Panc1 (cell line): ENCODE measurements at regions not wholly inside any gene's neighbourhood (a gene's known extent, or its start where the extent isn't known, plus 50 kb on each side); places are given as distances from the start of the nearest gene placed in this dataset.

Source experiments
- ATAC-seq: fragments of 200-7000 bp; cut with Tn5 transposase; 2 replicates; pipeline ENCODE4 v1.9.1; 2020; ENCODE audit warnings: mild to moderate bottlenecking, moderate library complexity
- BruUV-seq: library from RNA; stranded (reverse); fragments of 400-500 nt; replicated peaks from 2 replicates; lab custom pipeline; 2021; lab: Mats Ljungman, UMichigan
- CTCF ChIA-PET: fragments of 300-600 bp; sonication (Branson Sonifier 250); formaldehyde crosslinking; loops from one replicate; lab custom pipeline; 2022; ENCODE audit warnings: antibody characterized with exemption; lab: Charles Lee
- POLR2A ChIA-PET: fragments of 300-600 bp; sonication (Branson Sonifier 250); formaldehyde crosslinking; loops from one replicate; lab custom pipeline; 2022; ENCODE audit warnings: antibody characterized with exemption; lab: Charles Lee
- DNase-seq: peaks from one replicate; pipeline ENCODE4 v3.0.0-alpha.2; 2010; ENCODE audit warnings: low read depth, low spot score
- H3K27ac ChIP-seq: 2 replicates; pipeline ENCODE4 v1.5.1; 2011; ENCODE audit warnings: mild to moderate bottlenecking, low read length, inconsistent platforms
- H3K27me3 ChIP-seq: fragments of 200-500 bp; sonication (Bioruptor generic); 2 replicates; pipeline ENCODE4 v1.6.0; 2014; ENCODE audit warnings: low read length, inconsistent platforms; ENCODE audit not compliant: control insufficient read depth, insufficient read depth
- H3K36me3 ChIP-seq: fragments of 200-500 bp; sonication (Bioruptor generic); 2 replicates; pipeline ENCODE4 v1.5.1; 2014; ENCODE audit warnings: inconsistent platforms, mild to moderate bottlenecking, low read length, moderate library complexity; ENCODE audit not compliant: control insufficient read depth, insufficient read depth
- H3K4me1 ChIP-seq: 2 replicates; pipeline ENCODE4 v1.5.1; 2011; ENCODE audit warnings: inconsistent platforms, mild to moderate bottlenecking, low read length, moderate library complexity; ENCODE audit not compliant: control insufficient read depth, insufficient read depth
- H3K4me3 ChIP-seq, 2 experiments: 2 replicates each; pipeline ENCODE4 v1.5.1; 2011 to 2012; ENCODE audit warnings: low read depth in 2 of 2, low read length in 2 of 2, mild to moderate bottlenecking in 2 of 2, inconsistent platforms in 1 of 2, moderate library complexity in 1 of 2
- H3K9me3 ChIP-seq: fragments of 200-500 bp; sonication (Bioruptor generic); 2 replicates; pipeline ENCODE4 v1.5.1; 2014; ENCODE audit warnings: low read depth, mild to moderate bottlenecking, inconsistent platforms, low read length, moderate library complexity; ENCODE audit not compliant: control insufficient read depth, insufficient read depth
- POLR2AphosphoS5 ChIP-seq: IDR thresholded peaks from 2 replicates; pipeline ENCODE4 v1.6.1; 2012; ENCODE audit warnings: mild to moderate bottlenecking, low read depth, low read length, moderate library complexity
- SIN3A ChIP-seq: IDR thresholded peaks from 2 replicates; pipeline ENCODE4 v1.6.1; 2012; ENCODE audit warnings: low read depth, mild to moderate bottlenecking, low read length, moderate library complexity, borderline replicate concordance; ENCODE audit not compliant: insufficient read depth
- TCF7L2 ChIP-seq: IDR thresholded peaks from 2 replicates; pipeline ENCODE4 v1.6.1; 2011; ENCODE audit warnings: mild to moderate bottlenecking, low read depth, low read length, inconsistent platforms
- in situ Hi-C: cut with HindIII; loops from 2 replicates; pipeline ENCODE4 v1.10.0; 2016; ENCODE audit warnings: low sequenced_read_pairs, low pct_unique_long_range_greater_than_20kb
- intact Hi-C: fragments of 100-400 bp; cut with micrococcal nuclease; formaldehyde crosslinking; loops from one replicate; pipeline ENCODE4 v1.10.0; 2022; ENCODE audit not compliant: unreplicated experiment
- TF ChIP-seq, protein P1 (sequence below): fragments of 450-650 bp; IDR thresholded peaks from 2 replicates; pipeline ENCODE4 v1.5.1; 2017; ENCODE audit warnings: mild to moderate bottlenecking
- TF ChIP-seq, protein P2 (sequence below), 2 experiments: IDR thresholded peaks; 2 replicates each; pipeline ENCODE4 v1.6.1; 2011 to 2012; ENCODE audit warnings: low read depth in 2 of 2, control low read depth in 1 of 2, low read length in 1 of 2, mild to moderate bottlenecking in 1 of 2, moderate library complexity in 1 of 2; ENCODE audit not compliant: insufficient read depth in 1 of 2

DNA sequence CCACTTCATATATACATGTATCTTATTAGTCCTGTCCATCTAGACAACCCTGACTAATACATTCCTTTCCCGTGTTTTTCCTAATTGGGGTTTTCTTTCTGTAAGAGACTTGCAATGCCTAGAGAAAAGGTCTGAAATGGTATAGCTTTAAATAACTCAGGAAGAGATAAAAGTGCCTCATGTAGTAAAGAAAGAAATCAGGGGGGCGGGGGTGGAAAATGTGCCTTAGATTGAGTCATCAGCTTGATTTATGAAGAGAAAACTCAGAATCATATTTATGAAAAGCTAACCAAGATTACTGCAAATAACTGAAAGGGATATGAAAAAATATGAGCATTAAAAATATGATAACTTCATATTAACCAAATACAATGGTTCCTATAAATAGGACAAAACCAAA, 345.8 kb upstream of the CHRM3 start:
- CTCF ChIA-PET = no interaction called here
- no peak for TF ChIP-seq POLR2AphosphoS5
- intact Hi-C loops = no loop called here
- ATAC-seq (no peak), DNase-seq (no peak)
- no peaks in the 10 kb centered on the region for H3K27me3 ChIP-seq
- BruUV-seq = no TSS peak
- H3K4me1 ChIP-seq = no peaks in the 10 kb centered on the region
- in situ Hi-C loops = no loop called here
- no peaks in the 10 kb centered on the region for H3K36me3 ChIP-seq
- H3K27ac ChIP-seq = no peak overlapping the region
- no peak overlapping the region for H3K4me3 ChIP-seq
- H3K9me3 ChIP-seq = no peaks in the 10 kb centered on the region
- POLR2A ChIA-PET = no interaction called here

DNA sequence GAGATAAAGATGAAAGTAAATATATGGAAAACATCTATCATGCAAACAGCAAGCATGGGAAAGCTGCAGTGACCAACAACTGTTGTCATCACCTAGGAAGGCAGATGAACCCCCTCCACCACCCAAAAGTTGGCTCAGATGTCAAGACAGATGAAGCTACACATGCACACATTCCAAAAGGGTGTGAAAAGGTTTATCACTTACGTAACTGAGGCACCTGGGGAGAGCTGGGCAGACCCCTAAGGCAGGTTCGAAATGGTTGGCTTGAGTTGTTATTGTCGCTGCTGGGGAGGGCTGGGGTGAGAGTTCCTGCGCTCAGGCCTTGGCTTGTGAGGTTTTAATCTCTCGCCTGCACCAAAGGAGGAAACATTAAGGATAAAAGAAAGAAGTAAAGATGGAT, 355.1 kb upstream of the CHRM3 start:
- intact Hi-C loops = no loop called here
- in situ Hi-C loops = no loop called here
- DNase-seq (no peak), ATAC-seq (no peak)
- no peaks in the 10 kb centered on the region for H3K36me3 ChIP-seq
- H3K4me1 ChIP-seq = no peaks in the 10 kb centered on the region
- no peak for TF ChIP-seq SIN3A
- TF ChIP-seq, protein P1, sequence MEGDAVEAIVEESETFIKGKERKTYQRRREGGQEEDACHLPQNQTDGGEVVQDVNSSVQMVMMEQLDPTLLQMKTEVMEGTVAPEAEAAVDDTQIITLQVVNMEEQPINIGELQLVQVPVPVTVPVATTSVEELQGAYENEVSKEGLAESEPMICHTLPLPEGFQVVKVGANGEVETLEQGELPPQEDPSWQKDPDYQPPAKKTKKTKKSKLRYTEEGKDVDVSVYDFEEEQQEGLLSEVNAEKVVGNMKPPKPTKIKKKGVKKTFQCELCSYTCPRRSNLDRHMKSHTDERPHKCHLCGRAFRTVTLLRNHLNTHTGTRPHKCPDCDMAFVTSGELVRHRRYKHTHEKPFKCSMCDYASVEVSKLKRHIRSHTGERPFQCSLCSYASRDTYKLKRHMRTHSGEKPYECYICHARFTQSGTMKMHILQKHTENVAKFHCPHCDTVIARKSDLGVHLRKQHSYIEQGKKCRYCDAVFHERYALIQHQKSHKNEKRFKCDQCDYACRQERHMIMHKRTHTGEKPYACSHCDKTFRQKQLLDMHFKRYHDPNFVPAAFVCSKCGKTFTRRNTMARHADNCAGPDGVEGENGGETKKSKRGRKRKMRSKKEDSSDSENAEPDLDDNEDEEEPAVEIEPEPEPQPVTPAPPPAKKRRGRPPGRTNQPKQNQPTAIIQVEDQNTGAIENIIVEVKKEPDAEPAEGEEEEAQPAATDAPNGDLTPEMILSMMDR = no peak
- TF ChIP-seq TCF7L2 = no peak
- no peak for TF ChIP-seq POLR2AphosphoS5
- TF ChIP-seq, protein P2, sequence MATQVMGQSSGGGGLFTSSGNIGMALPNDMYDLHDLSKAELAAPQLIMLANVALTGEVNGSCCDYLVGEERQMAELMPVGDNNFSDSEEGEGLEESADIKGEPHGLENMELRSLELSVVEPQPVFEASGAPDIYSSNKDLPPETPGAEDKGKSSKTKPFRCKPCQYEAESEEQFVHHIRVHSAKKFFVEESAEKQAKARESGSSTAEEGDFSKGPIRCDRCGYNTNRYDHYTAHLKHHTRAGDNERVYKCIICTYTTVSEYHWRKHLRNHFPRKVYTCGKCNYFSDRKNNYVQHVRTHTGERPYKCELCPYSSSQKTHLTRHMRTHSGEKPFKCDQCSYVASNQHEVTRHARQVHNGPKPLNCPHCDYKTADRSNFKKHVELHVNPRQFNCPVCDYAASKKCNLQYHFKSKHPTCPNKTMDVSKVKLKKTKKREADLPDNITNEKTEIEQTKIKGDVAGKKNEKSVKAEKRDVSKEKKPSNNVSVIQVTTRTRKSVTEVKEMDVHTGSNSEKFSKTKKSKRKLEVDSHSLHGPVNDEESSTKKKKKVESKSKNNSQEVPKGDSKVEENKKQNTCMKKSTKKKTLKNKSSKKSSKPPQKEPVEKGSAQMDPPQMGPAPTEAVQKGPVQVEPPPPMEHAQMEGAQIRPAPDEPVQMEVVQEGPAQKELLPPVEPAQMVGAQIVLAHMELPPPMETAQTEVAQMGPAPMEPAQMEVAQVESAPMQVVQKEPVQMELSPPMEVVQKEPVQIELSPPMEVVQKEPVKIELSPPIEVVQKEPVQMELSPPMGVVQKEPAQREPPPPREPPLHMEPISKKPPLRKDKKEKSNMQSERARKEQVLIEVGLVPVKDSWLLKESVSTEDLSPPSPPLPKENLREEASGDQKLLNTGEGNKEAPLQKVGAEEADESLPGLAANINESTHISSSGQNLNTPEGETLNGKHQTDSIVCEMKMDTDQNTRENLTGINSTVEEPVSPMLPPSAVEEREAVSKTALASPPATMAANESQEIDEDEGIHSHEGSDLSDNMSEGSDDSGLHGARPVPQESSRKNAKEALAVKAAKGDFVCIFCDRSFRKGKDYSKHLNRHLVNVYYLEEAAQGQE (IDR thresholded peaks at IDR 0.05; ENCODE audit: insufficient read depth in 1 of 2, low read depth in 2 of 2, low read length in 1 of 2) = no peak
- no peak overlapping the region for H3K27ac ChIP-seq
- BruUV-seq = no TSS peak
- ChIA-PET POLR2A (no interaction called here), CTCF (no interaction called here)
- no peaks in the 10 kb centered on the region for H3K9me3 ChIP-seq
- no peaks in the 10 kb centered on the region for H3K27me3 ChIP-seq
- no peak overlapping the region for H3K4me3 ChIP-seq

DNA sequence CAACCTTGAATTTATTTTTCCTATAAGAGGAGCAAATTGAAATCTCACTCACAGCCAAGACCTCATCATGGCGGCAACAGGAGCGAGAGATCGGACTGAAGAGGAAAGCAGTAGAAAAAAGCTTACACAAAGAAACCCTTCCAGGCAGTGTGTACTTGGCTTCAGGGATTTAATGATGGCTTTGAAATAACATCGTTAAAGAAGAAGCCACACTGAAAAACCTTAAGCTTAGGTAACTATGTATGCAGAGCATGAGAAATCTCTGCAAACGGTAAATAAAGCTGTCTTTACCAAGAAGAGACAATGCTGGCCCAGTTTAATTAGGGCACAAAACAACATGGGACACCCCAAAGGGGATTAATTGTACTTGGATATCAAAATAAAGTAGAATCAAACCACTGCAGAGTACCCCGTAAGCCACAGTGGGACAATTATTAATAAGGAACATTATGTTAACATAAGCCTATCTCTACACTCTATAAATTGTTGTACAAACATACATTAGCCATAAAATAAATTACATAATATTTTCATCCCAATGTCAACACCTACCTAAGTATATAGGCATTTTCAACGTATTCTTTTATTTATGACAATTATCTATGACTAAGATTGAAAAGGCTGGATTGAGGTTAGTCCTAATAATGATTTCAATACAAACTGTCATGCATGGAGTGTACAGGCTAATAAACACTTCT, 360.2 kb upstream of the CHRM3 start:
- POLR2A ChIA-PET = no interaction called here
- TF ChIP-seq, protein P2 (IDR thresholded peaks at IDR 0.05; ENCODE audit: insufficient read depth in 1 of 2, low read depth in 2 of 2, low read length in 1 of 2) = no peak
- TF ChIP-seq POLR2AphosphoS5 (no peak), TCF7L2 (no peak), SIN3A (no peak)
- TF ChIP-seq, protein P1 = no peak
- Histone ChIP-seq H3K27ac (no peak overlapping the region), H3K27me3 (no peaks in the 10 kb centered on the region), H3K36me3 (no peaks in the 10 kb centered on the region), H3K4me3 (no peak overlapping the region), H3K9me3 (no peaks in the 10 kb centered on the region), H3K4me1 (no peaks in the 10 kb centered on the region)
- DNase-seq = no peak
- no TSS peak for BruUV-seq
- intact Hi-C loops = no loop called here
- no peak for ATAC-seq
- CTCF ChIA-PET = no interaction called here
- in situ Hi-C loops = no loop called here
